HFF-Myc (cell line): ENCODE measurements at regions not wholly inside any gene's neighbourhood (a gene's known extent, or its start where the extent isn't known, plus 50 kb on each side); places are given as distances from the start of the nearest gene placed in this dataset.

Experiments
- DNase-seq: peaks from one replicate; pipeline ENCODE4 v3.0.0-alpha.2; 2011; ENCODE audit warnings: low read depth; ENCODE audit errors: extremely low read depth
- H3K4me3 ChIP-seq: replicated peaks from 2 replicates; pipeline ENCODE4 v1.5.1; 2011; ENCODE audit warnings: low read depth, mild to moderate bottlenecking, control low read depth, low read length
- TF ChIP-seq, protein P1 (sequence below): IDR thresholded peaks from 2 replicates; pipeline ENCODE4 v1.5.1; 2012; ENCODE audit warnings: mild to moderate bottlenecking, low read depth, low read length, control low read depth; ENCODE audit errors: missing control alignments

DNA sequence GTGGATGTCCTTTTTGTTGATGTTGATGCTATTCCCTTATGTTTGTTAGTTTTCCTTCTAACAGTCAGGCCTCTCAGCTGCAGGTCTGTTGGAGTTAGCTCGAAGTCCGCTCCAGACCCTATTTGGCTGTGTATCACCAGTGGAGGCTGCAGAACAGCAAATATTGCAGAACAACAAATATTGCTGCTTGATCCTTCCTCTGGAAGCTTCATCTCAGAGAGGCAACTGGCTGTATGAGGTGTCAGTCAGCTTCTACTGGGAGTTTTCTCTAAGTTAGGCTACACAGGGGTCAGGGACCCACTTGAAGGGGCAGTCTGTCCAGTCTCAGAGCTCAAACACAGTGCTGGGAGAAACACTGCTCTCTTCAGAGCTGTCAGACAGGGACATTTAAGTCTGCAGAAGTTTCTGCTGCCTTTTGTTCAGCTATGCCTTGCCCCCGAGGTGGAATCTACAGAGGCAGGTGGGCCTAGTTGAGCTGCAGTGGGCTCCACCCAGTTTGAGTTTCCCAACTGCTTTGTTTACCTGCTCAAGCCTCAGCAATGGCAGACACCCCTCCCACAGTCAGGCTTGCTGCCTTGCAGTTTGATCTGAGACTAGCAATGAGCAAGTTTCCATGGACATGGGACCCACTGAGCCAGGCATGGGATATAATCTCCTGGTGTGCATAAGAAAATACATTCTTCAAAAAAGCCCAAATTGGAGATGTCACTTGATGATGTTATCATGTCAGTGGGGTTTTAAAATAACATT, 99.5 kb downstream of the KDM5D start:
- TF ChIP-seq, protein P1, sequence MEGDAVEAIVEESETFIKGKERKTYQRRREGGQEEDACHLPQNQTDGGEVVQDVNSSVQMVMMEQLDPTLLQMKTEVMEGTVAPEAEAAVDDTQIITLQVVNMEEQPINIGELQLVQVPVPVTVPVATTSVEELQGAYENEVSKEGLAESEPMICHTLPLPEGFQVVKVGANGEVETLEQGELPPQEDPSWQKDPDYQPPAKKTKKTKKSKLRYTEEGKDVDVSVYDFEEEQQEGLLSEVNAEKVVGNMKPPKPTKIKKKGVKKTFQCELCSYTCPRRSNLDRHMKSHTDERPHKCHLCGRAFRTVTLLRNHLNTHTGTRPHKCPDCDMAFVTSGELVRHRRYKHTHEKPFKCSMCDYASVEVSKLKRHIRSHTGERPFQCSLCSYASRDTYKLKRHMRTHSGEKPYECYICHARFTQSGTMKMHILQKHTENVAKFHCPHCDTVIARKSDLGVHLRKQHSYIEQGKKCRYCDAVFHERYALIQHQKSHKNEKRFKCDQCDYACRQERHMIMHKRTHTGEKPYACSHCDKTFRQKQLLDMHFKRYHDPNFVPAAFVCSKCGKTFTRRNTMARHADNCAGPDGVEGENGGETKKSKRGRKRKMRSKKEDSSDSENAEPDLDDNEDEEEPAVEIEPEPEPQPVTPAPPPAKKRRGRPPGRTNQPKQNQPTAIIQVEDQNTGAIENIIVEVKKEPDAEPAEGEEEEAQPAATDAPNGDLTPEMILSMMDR = no peak
- DNase-seq = no peak
- no peak overlapping the region for H3K4me3 ChIP-seq

DNA sequence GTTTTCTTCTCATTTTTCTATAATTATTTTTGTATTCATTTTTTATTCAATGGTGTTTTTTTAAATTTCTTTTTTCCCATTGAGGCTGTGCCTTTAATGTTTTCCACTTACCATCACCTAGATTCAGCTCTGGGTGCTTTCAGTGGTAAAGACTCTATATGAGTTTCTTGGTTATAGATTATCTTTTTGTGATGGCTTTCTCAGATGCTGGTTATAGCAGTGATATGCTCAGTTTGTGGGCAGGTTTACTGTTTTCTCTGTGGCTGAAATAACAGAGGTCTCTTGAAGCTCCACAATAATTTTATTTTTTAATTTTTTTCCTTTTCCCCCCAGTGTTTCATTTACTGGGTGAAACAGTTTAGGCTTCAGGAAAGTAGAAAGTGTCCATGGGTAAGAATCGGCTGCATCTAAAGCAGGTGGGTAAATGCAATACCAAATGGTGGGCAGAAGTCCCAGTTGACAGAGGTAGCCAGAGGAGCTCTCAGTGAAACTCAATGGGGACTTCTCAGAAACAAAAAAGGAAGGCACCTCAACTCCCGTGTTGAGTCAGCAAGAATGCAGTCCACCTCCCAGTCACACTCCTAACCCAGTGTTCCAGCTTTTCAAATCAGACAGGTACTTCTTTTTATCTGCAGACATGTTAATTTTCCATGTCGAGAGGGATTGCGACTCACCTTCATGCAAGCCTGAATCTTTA, 106.7 kb downstream of the KDM5D start:
- no peak for DNase-seq
- TF ChIP-seq, protein P1 = no peak
- no peak overlapping the region for H3K4me3 ChIP-seq

DNA sequence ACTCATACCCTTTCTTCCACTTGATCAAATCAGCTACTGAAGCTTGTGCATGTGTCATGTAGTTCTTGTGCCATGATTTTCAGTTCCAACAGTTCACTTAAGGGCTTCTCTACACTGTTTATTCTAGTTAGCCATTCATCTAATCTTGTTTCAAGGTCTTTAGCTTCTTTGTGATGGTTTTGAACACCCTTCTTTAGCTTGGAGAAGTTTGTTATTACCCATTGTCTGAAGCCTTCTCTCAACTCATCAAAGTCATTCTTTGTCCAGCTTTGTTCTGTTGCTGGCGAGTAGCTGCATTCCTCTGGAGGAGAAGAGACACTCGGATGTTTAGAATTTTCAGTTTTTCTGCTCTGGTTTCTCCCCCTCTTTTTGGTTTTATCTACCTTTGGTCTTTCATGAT, 115.6 kb downstream of the KDM5D start:
- DNase-seq = no peak
- TF ChIP-seq, protein P1 = no peak

DNA sequence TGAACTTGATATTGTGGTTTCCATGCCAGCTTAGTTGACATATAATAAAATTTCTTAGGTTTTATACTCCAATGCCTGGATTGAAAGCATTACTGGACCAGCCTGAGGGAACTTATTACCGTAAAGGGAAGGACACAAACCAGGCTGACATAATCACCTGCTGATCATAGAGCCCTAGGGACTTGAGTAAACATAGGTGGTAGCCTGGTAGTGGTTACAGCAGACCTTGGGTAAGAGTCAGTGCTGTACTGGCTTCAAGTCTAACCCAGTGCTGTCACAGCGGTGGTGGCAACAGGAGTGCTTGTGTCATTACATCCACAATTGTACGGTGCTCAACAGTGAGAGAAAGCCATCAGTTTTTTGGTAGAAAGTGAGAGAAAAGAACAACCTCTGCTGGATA, 122.1 kb downstream of the KDM5D start:
- H3K4me3 ChIP-seq = no peak overlapping the region
- DNase-seq = no peak
- TF ChIP-seq, protein P1 = no peak

More for the DNA sequence above, 115.6 kb downstream of the KDM5D start:
- no peak overlapping the region for H3K4me3 ChIP-seq

DNA sequence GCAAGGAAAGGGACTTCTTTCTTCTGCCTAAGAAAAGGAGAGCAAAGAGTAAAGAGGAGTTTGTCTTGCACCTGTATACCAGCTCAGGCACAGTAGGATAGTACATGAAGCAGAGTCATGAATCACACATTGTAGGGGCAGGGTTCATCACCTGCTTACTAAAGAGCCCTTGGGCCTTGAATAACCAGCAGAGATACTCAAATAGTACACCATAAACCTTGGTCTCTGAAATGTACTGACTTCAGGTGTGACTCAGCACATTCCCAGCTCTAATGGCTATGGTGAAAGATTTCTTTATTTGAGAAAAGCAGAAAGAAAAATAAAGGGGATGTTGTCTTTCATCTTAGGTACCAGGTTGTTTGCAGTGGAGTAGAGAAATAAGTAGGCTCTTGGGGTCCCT, 122.8 kb downstream of the KDM5D start:
- TF ChIP-seq, protein P1 = no peak
- no peak overlapping the region for H3K4me3 ChIP-seq
- DNase-seq = no peak

DNA sequence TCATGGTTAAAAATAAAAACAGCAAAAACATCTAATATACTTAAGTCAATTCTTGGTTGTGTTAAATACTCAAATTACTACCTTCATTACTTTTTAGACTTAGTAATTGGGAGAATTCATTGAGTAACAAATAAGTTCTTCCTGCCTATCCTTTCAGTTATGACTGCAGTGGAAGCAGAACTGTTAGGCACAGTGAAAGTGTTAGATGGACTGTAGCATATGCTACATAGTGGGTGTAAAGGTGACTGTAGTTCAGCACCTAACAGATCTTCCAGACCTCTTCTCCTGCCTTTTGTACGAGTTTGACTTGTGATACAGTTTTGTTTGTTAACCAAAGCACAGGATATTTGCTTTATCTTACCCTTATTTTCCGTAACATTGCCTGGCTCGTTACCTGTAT, 143.4 kb downstream of the KDM5D start:
- no peak overlapping the region for H3K4me3 ChIP-seq
- TF ChIP-seq, protein P1 = no peak
- no peak for DNase-seq
